OCI-LY1 (cell line): ENCODE measurements at regions not wholly inside any gene's neighbourhood (a gene's known extent, or its start where the extent isn't known, plus 50 kb on each side); places are given as distances from the start of the nearest gene placed in this dataset.

Source experiments
- H2AFZ ChIP-seq: fragments of 200-600 bp; sonication (generic), shearing (Covaris generic); 2 replicates; pipeline ENCODE4 v1.6.0; 2014; ENCODE audit warnings: antibody characterized with exemption, mild to moderate bottlenecking, low read length
- H3F3A ChIP-seq: fragments of 200-600 bp; sonication (generic), shearing (Covaris generic); 2 replicates; pipeline ENCODE4 v1.6.0; 2014; ENCODE audit warnings: mild to moderate bottlenecking, antibody characterized with exemption, low read length, moderate library complexity; ENCODE audit not compliant: insufficient read depth
- H3K27ac ChIP-seq: fragments of 200-600 bp; sonication (generic); 2 replicates; pipeline ENCODE4 v1.5.1; 2014; ENCODE audit warnings: low read length, mixed run types, mild to moderate bottlenecking, low read depth; ENCODE audit not compliant: poor library complexity, severe bottlenecking
- H3K27me3 ChIP-seq: fragments of 200-600 bp; sonication (generic); 2 replicates; pipeline ENCODE4 v1.6.0; 2014; ENCODE audit warnings: antibody characterized with exemption, mild to moderate bottlenecking, low read length, moderate library complexity; ENCODE audit not compliant: insufficient read depth
- H3K36me3 ChIP-seq: fragments of 200-600 bp; sonication (generic); 2 replicates; pipeline ENCODE4 v1.6.1; 2014; ENCODE audit warnings: mild to moderate bottlenecking, antibody characterized with exemption, low read length, moderate library complexity, mixed read lengths; ENCODE audit not compliant: insufficient read depth
- H3K4me1 ChIP-seq: fragments of 200-600 bp; sonication (generic); 2 replicates; pipeline ENCODE4 v1.5.1; 2014; ENCODE audit warnings: mild to moderate bottlenecking, low read length, moderate library complexity; ENCODE audit not compliant: insufficient read depth, severe bottlenecking
- H3K4me2 ChIP-seq: fragments of 200-600 bp; sonication (generic), shearing (Covaris generic); 2 replicates; pipeline ENCODE4 v1.6.1; 2014; ENCODE audit warnings: low read length
- H3K4me3 ChIP-seq: fragments of 200-600 bp; sonication (generic); 2 replicates; pipeline ENCODE4 v1.5.1; 2014; ENCODE audit warnings: low read length, low read depth, mild to moderate bottlenecking, mixed read lengths; ENCODE audit not compliant: poor library complexity, severe bottlenecking
- H3K79me2 ChIP-seq: fragments of 200-600 bp; shearing (Covaris generic); 2 replicates; pipeline ENCODE4 v1.6.1; 2016; ENCODE audit warnings: mixed run types, low read length, mixed read lengths; ENCODE audit not compliant: insufficient read depth
- H3K9ac ChIP-seq: fragments of 200-600 bp; sonication (generic), shearing (Covaris generic); 2 replicates; pipeline ENCODE4 v1.6.1; 2014; ENCODE audit warnings: mild to moderate bottlenecking, low read length, mixed read lengths
- H3K9me2 ChIP-seq: fragments of 200-600 bp; sonication (generic), shearing (Covaris generic); 2 replicates; pipeline ENCODE4 v1.6.1; 2014; ENCODE audit warnings: low read depth, mild to moderate bottlenecking, low read length, mixed read lengths
- H3K9me3 ChIP-seq: fragments of 200-600 bp; shearing (Covaris generic); 2 replicates; pipeline ENCODE4 v1.6.1; 2014; ENCODE audit warnings: low read length, mixed read lengths
- H4K20me1 ChIP-seq: fragments of 200-600 bp; sonication (generic), shearing (Covaris generic); 2 replicates; pipeline ENCODE4 v1.6.0; 2016; ENCODE audit warnings: mild to moderate bottlenecking, low read length; ENCODE audit not compliant: insufficient read depth
- EZH2 ChIP-seq: fragments of 200-600 bp; sonication (generic), shearing (Covaris generic); IDR thresholded peaks from 2 replicates; pipeline ENCODE4 v1.8.0; 2017; ENCODE audit warnings: borderline replicate concordance, mixed run types, mild to moderate bottlenecking, antibody characterized with exemption, low read length, moderate library complexity, mixed read lengths
- TF ChIP-seq, protein P1 (sequence below): fragments of 200-600 bp; sonication (generic), shearing (Covaris generic); IDR thresholded peaks from 2 replicates; pipeline ENCODE4 v1.5.1; 2017; ENCODE audit warnings: mild to moderate bottlenecking, antibody characterized with exemption, low read length, moderate library complexity, mixed read lengths

DNA sequence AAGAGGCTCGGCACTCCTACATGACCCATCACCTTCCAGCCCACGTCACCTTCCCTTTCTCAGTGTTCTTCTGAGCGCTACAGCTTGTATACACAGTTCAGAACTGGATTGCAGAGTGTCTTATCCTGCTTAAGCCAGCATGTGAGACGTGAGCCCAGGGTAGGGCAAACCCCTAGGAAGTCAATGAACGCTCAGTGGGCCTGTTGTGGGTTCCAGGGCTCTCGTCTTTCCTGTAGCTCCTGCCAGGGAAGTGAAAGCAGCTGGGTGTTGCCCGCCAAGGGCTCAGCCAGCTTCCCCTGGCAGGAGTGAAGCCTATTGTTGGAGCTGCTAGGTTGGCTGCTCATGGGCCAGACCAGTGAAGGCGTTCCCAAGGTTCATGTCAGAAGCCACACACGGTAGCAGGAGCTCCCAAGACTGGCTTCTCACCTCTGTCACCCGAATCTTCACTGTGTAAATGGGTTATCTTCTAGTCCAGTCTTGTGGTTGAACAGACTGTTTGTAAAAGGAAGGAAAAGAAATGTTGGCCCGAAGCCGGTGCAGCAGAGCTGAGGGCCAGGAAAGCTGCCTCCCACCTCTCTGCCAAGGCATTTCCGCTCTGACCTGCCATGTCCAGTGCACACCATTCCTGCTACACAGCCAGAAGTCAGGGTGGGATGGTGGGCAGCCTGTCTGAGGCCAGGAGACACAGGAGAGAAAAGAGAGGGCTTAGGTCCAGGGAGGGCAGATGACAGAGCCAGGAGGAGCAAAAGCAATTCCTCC lies 69.6 kb upstream of the RMDN2 start:
- no peak for TF ChIP-seq EZH2
- TF ChIP-seq, protein P1, sequence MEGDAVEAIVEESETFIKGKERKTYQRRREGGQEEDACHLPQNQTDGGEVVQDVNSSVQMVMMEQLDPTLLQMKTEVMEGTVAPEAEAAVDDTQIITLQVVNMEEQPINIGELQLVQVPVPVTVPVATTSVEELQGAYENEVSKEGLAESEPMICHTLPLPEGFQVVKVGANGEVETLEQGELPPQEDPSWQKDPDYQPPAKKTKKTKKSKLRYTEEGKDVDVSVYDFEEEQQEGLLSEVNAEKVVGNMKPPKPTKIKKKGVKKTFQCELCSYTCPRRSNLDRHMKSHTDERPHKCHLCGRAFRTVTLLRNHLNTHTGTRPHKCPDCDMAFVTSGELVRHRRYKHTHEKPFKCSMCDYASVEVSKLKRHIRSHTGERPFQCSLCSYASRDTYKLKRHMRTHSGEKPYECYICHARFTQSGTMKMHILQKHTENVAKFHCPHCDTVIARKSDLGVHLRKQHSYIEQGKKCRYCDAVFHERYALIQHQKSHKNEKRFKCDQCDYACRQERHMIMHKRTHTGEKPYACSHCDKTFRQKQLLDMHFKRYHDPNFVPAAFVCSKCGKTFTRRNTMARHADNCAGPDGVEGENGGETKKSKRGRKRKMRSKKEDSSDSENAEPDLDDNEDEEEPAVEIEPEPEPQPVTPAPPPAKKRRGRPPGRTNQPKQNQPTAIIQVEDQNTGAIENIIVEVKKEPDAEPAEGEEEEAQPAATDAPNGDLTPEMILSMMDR, result no peak
- Histone ChIP-seq H3K9me2 (no peaks in the 10 kb centered on the region), H4K20me1 (no peaks in the 10 kb centered on the region), H3K27ac (no peak overlapping the region), H3K4me3 (no peak overlapping the region), H3K27me3 (no peaks in the 10 kb centered on the region), H3K79me2 (no peaks in the 10 kb centered on the region), H3K4me2 (no peak overlapping the region), H3K4me1 (no peaks in the 10 kb centered on the region), H3K9ac (no peak overlapping the region), H3K9me3 (no peaks in the 10 kb centered on the region), H3F3A (no peaks in the 10 kb centered on the region), H3K36me3 (no peaks in the 10 kb centered on the region), H2AFZ (no peak overlapping the region)

DNA sequence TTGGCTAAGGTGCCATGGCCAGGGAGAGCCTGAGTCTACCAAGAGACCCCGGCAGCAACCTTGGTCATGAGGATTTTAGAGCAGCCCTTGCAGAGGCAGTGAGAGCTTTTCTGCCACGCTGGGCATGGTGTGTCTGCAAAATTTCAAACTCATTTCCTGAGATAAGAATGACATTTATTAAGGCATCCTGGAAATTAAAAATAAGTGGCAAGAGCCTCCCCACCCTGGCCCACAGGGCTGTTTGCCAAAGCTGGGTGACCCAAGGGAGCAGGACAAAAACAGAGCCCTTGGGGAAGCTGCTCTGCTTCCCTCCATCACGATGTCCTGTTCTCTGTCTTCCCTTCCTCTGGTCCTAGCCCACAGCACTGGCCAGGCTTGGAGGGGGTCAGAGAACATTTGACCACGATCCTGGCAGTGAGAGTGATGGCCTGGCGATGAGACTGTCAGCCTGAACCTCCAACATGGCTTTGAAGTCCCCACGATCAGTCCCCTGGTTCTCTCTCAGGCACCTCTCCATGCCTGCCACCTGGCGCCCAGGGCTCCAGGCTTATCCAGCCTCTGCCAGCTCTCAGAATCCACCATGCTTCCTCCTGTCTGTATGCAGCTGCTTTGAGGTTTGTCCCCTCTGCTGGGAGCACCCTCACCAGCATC lies 68.9 kb upstream of the RMDN2 start:
- Histone ChIP-seq H3K4me2 (no peak overlapping the region), H3K27me3 (no peaks in the 10 kb centered on the region), H3K9ac (no peak overlapping the region), H3K27ac (no peak overlapping the region), H3K4me3 (no peak overlapping the region), H3K79me2 (no peaks in the 10 kb centered on the region), H3K9me3 (no peaks in the 10 kb centered on the region), H3F3A (no peaks in the 10 kb centered on the region), H3K4me1 (no peaks in the 10 kb centered on the region), H4K20me1 (no peaks in the 10 kb centered on the region), H2AFZ (no peak overlapping the region), H3K36me3 (no peaks in the 10 kb centered on the region), H3K9me2 (no peaks in the 10 kb centered on the region)
- TF ChIP-seq, protein P1, result no peak
- TF ChIP-seq EZH2, result no peak

DNA sequence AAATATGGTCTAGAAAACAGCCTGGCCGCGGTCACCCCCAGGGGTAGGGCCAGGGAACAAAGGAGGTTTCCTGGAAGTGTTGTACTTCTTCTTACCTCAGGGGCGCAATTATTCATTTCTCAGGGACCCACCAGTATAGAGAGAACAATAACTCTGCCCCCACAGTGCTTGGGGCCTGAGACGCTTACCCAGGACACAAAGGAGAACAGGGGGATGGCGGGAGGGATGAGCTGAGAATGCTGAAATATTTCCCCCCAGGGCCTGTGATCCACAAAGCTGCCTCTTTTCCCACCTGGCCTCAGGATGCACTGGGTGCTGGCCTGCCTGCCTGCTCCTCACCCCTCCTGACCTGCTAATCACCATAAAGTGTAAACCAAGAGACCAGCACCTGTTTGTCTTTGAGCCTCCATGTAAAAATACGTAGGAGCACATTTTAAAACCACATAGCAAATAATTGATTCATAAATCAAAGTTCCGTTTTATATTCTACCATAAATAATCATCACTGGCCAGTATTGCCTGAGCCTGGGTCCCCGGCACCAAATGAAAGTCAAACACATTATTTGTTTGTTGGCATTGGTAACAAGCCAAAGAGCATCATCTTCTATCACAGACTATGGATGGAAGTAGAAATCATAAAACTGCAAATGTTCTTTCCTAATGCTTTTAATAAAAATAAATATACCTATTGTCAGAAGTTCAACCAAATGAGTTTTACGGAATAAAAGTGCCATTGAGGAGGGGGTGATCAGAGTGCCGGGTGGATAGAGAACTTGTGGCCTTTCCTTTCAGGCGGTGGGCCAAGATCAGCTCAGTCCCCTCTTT lies 67.3 kb upstream of the RMDN2 start:
- Histone ChIP-seq H3K4me1 (no peaks in the 10 kb centered on the region), H3K9ac (no peak overlapping the region), H3K79me2 (no peaks in the 10 kb centered on the region), H3F3A (no peaks in the 10 kb centered on the region), H4K20me1 (no peaks in the 10 kb centered on the region), H3K4me2 (no peak overlapping the region), H3K9me2 (no peaks in the 10 kb centered on the region), H3K36me3 (no peaks in the 10 kb centered on the region), H2AFZ (no peak overlapping the region), H3K27ac (no peak overlapping the region), H3K9me3 (no peaks in the 10 kb centered on the region), H3K27me3 (no peaks in the 10 kb centered on the region), H3K4me3 (no peak overlapping the region)
- TF ChIP-seq, protein P1, result no peak
- TF ChIP-seq EZH2, result no peak
